ENCODE measurements at regions not wholly inside any gene's neighbourhood (a gene's known extent, or its start where the extent isn't known, plus 50 kb on each side); places are given as distances from the start of the nearest gene placed in this dataset.

GRCh38 chr20:21632735-21633053 lies 72.8 kb upstream of the PAX1 start:
- no peaks in the 10 kb centered on the region for H3K79me2 ChIP-seq (replicated peaks; ENCODE audit: insufficient read depth, low read length)
- no peak overlapping the region for H3K4me2 ChIP-seq (ENCODE audit: low read length)
- no peaks in the 10 kb centered on the region for H3K9me3 ChIP-seq (ENCODE audit: low read length)
- H3K36me3 ChIP-seq (ENCODE audit: insufficient read depth, low read length): no peaks in the 10 kb centered on the region
- H2AFZ ChIP-seq (ENCODE audit: low read depth, low read length): no peak overlapping the region
- H4K20me1 ChIP-seq (ENCODE audit: insufficient read depth): no peaks in the 10 kb centered on the region
- no peak overlapping the region for H3K9ac ChIP-seq (ENCODE audit: low read length)
- no peak for TF ChIP-seq RAD21 (conservative IDR thresholded peaks at IDR 0.05)
- TF ChIP-seq EZH2 (IDR thresholded peaks at IDR 0.05; ENCODE audit: borderline replicate concordance, insufficient read depth, low read length, poor library complexity, severe bottlenecking): no peak
- no peak for TF ChIP-seq SMC3 (conservative IDR thresholded peaks at IDR 0.05; ENCODE audit: poor library complexity)
- no peak for TF ChIP-seq CTCF (IDR thresholded peaks at IDR 0.05; ENCODE audit: poor library complexity, severe bottlenecking)
- TF ChIP-seq, protein P1, sequence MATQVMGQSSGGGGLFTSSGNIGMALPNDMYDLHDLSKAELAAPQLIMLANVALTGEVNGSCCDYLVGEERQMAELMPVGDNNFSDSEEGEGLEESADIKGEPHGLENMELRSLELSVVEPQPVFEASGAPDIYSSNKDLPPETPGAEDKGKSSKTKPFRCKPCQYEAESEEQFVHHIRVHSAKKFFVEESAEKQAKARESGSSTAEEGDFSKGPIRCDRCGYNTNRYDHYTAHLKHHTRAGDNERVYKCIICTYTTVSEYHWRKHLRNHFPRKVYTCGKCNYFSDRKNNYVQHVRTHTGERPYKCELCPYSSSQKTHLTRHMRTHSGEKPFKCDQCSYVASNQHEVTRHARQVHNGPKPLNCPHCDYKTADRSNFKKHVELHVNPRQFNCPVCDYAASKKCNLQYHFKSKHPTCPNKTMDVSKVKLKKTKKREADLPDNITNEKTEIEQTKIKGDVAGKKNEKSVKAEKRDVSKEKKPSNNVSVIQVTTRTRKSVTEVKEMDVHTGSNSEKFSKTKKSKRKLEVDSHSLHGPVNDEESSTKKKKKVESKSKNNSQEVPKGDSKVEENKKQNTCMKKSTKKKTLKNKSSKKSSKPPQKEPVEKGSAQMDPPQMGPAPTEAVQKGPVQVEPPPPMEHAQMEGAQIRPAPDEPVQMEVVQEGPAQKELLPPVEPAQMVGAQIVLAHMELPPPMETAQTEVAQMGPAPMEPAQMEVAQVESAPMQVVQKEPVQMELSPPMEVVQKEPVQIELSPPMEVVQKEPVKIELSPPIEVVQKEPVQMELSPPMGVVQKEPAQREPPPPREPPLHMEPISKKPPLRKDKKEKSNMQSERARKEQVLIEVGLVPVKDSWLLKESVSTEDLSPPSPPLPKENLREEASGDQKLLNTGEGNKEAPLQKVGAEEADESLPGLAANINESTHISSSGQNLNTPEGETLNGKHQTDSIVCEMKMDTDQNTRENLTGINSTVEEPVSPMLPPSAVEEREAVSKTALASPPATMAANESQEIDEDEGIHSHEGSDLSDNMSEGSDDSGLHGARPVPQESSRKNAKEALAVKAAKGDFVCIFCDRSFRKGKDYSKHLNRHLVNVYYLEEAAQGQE (IDR thresholded peaks at IDR 0.05; ENCODE audit: borderline replicate concordance): no peak
- TF ChIP-seq POLR2AphosphoS5 (IDR thresholded peaks at IDR 0.05): no peak
- no peak for TF ChIP-seq EP300 (conservative IDR thresholded peaks at IDR 0.05; ENCODE audit: poor library complexity, severe bottlenecking)
- no peak for TF ChIP-seq MXI1 (conservative IDR thresholded peaks at IDR 0.05; ENCODE audit: poor library complexity, severe bottlenecking)
- TF ChIP-seq TAF1 (IDR thresholded peaks at IDR 0.05; ENCODE audit: low read depth): no peak
- no peaks in the 10 kb centered on the region for H3K27me3 ChIP-seq (ENCODE audit: insufficient read depth, low read depth, low read length)
- no peaks in the 10 kb centered on the region for H3F3A ChIP-seq (ENCODE audit: insufficient read depth, low read length, poor library complexity, severe bottlenecking)
- H3K4me3 ChIP-seq (ENCODE audit: low read length): no peak overlapping the region
- H3K27ac ChIP-seq (ENCODE audit: low read length): no peak overlapping the region
- no peaks in the 10 kb centered on the region for H3K9me2 ChIP-seq (ENCODE audit: insufficient read depth, low read length)

GRCh38 chr20:21632031-21632734 lies 73.3 kb upstream of the PAX1 start:
- Histone ChIP-seq H3K9me2 (ENCODE audit: insufficient read depth, low read length) (no peaks in the 10 kb centered on the region), H3K79me2 (replicated peaks; ENCODE audit: insufficient read depth, low read length) (no peaks in the 10 kb centered on the region), H3F3A (ENCODE audit: insufficient read depth, low read length, poor library complexity, severe bottlenecking) (no peaks in the 10 kb centered on the region), H3K9me3 (ENCODE audit: low read length) (no peaks in the 10 kb centered on the region), H2AFZ (ENCODE audit: low read depth, low read length) (no peak overlapping the region), H3K9ac (ENCODE audit: low read length) (no peak overlapping the region), H4K20me1 (ENCODE audit: insufficient read depth) (no peaks in the 10 kb centered on the region), H3K36me3 (ENCODE audit: insufficient read depth, low read length) (no peaks in the 10 kb centered on the region), H3K4me3 (ENCODE audit: low read length) (no peak overlapping the region), H3K4me2 (ENCODE audit: low read length) (no peak overlapping the region), H3K27me3 (ENCODE audit: insufficient read depth, low read depth, low read length) (no peaks in the 10 kb centered on the region), H3K27ac (ENCODE audit: low read length) (no peak overlapping the region)
- TF ChIP-seq MXI1 (conservative IDR thresholded peaks at IDR 0.05; ENCODE audit: poor library complexity, severe bottlenecking) (no peak), POLR2AphosphoS5 (IDR thresholded peaks at IDR 0.05) (no peak), EZH2 (IDR thresholded peaks at IDR 0.05; ENCODE audit: borderline replicate concordance, insufficient read depth, low read length, poor library complexity, severe bottlenecking) (no peak)

All from neural cell (in vitro differentiated cells).